ENCODE measurements at regions not wholly inside any gene's neighbourhood (a gene's known extent, or its start where the extent isn't known, plus 50 kb on each side); places are given as distances from the start of the nearest gene placed in this dataset.
A peak's percentile ranks its signal among the peaks of the same experiment; 100 is the strongest.

DNA sequence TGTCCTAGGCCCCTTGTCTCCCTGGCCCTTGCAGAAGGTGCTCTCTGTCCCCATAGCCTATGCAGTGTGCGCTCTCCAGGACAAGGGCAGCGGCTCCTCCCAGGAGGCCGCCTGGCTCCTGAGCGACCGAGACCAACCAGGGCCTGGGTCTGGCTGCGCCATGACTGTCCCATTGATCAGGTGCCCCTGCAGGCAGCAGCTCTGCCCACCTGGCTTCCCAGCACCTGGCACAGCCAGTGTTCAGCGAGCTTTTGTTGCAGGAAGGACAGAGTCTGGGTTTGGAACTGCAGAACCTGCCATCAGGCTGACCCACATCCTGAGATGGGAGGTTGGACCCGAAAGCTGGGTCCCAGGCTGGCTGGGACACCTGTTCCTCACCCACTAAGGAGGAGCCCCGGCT lies 1001.1 kb downstream of the BRD1 start:
- TF ChIP-seq, protein P1, sequence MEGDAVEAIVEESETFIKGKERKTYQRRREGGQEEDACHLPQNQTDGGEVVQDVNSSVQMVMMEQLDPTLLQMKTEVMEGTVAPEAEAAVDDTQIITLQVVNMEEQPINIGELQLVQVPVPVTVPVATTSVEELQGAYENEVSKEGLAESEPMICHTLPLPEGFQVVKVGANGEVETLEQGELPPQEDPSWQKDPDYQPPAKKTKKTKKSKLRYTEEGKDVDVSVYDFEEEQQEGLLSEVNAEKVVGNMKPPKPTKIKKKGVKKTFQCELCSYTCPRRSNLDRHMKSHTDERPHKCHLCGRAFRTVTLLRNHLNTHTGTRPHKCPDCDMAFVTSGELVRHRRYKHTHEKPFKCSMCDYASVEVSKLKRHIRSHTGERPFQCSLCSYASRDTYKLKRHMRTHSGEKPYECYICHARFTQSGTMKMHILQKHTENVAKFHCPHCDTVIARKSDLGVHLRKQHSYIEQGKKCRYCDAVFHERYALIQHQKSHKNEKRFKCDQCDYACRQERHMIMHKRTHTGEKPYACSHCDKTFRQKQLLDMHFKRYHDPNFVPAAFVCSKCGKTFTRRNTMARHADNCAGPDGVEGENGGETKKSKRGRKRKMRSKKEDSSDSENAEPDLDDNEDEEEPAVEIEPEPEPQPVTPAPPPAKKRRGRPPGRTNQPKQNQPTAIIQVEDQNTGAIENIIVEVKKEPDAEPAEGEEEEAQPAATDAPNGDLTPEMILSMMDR (conservative IDR thresholded peaks at IDR 0.05) = no peak
- peaks cover 18% of the 10 kb centered on the region for H3K4me1 Mint-ChIP-seq
- H3K4me3 Mint-ChIP-seq = no peak overlapping the region
- no peak for DNase-seq (ENCODE audit: low read depth, low spot score)
- peaks cover 3% of the 10 kb centered on the region for H3K36me3 Mint-ChIP-seq (ENCODE audit: low read depth)
- H3K27ac Mint-ChIP-seq (ENCODE audit: unreplicated experiment) = no peak overlapping the region
- H3K27me3 Mint-ChIP-seq (ENCODE audit: low read depth) = no peaks in the 10 kb centered on the region
- H3K9me3 Mint-ChIP-seq = peaks cover 10% of the 10 kb centered on the region

DNA sequence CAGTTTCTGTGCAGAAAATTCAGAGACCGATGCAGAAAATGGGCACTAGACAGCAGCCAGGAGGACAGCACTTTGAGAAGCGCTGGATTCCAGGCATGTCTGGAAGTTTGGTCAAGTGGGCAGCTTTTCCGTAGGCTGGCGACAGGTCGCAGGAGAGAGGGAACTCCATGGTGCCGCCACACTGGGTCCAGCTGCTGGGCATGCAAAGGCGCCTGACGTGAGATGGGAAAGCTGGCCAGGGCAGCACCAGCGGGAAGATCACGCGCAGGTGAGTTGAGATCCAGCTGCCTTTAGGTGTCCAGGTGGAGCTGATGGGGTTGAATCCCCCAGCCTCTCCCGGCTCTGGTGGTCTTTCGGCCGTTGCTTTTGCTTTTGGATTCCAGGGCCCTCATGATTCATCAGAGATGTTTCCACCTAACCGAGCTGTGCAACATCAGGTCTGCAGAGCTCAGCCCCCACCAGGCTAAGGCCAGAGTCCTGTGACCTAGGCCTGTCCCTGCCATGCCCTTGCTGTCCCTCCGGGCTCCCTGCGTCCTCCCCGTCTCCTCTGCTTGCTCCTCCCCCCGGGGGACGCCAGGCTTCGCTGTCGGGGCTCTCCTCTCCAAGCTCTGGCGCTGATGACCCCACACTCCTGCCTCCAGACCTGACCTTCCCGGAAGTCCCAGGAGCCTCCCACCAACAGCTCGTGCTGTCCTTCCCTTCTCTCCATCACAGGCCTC lies 1001.7 kb downstream of the BRD1 start:
- Mint-ChIP-seq H3K27me3 (ENCODE audit: low read depth) (no peaks in the 10 kb centered on the region), H3K36me3 (ENCODE audit: low read depth) (no peaks in the 10 kb centered on the region), H3K4me1 (peaks cover 18% of the 10 kb centered on the region), H3K9me3 (peaks cover 5% of the 10 kb centered on the region), H3K27ac (ENCODE audit: unreplicated experiment) (no peak overlapping the region), H3K4me3 (no peak overlapping the region)
- no peak for DNase-seq (ENCODE audit: low read depth, low spot score)
- TF ChIP-seq, protein P1 (conservative IDR thresholded peaks at IDR 0.05) = no peak

DNA sequence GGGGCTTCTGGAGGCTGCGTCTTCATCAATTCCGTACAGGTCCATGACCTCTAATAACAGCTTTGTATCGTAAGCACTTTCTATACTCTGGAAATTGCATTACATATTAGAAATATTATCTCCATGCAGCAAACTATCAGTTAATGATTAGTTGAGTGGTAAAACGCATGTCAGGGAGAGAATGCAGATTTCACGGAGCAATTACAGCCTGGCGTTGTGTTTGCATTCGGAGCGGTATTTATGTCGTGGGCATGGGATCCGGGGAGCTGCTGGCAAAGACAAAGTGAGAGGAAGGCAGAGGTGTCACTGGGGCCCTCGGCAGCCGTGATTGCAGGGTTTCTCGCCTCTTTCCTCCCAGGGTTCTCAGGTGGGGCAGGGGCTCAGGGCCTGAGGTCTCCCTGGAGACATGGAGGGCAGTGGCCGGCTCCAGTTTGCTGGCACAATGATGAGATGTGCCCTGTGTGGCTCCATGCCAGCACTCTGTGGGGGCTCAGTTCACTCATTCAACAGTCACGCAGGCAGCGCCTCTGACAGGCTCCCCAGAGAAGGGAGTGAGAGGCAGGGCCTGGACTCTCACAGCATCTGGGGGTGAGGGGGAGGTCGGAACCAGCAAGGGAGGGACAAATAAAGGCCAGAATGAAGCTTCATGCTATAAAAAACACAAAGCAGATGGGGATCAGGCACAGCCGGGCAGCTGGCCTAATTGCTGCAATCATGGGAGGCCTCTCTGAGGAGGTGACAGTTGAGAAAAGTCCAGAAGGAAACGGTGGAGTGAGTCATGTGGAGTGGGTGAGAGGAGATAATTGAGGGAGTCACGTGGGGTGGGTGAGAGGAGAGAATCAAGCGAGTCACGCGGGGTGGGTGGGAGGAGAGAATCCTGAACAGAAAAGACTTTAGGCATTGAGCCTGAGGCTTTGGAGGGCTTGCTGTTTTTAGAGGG lies 1002.7 kb downstream of the BRD1 start:
- peak overlapping the region; percentile 71 for H3K27ac Mint-ChIP-seq (ENCODE audit: unreplicated experiment)
- TF ChIP-seq, protein P1 (conservative IDR thresholded peaks at IDR 0.05) = no peak
- H3K9me3 Mint-ChIP-seq = peaks cover 3% of the 10 kb centered on the region
- H3K4me3 Mint-ChIP-seq = no peak overlapping the region
- DNase-seq (ENCODE audit: low read depth, low spot score) = no peak
- H3K27me3 Mint-ChIP-seq (ENCODE audit: low read depth) = no peaks in the 10 kb centered on the region
- no peaks in the 10 kb centered on the region for H3K36me3 Mint-ChIP-seq (ENCODE audit: low read depth)
- peaks cover 18% of the 10 kb centered on the region for H3K4me1 Mint-ChIP-seq

DNA sequence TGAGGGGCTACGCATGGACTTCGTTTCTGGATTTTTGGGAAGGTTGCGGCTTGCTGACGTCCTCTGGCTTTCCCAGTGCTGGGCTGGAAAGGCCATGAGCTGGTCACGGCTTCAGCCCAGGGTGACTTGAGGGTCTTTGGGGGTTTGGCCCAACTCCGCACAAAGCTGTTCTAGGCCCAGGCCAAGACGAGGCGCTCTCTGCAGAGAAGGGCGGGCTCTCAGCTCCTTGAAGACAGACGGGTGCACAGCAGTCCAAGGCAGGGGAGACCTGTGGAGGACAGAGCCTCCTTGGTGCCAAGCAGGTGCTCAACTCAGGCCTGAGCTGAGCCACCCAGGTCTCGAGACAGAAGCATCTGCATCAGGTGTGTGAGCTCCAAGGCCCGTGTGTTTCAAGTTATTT lies 1003.7 kb downstream of the BRD1 start:
- H3K4me1 Mint-ChIP-seq = peaks cover 18% of the 10 kb centered on the region
- no peaks in the 10 kb centered on the region for H3K9me3 Mint-ChIP-seq
- no peak overlapping the region for H3K27ac Mint-ChIP-seq (ENCODE audit: unreplicated experiment)
- H3K36me3 Mint-ChIP-seq (ENCODE audit: low read depth) = no peaks in the 10 kb centered on the region
- no peaks in the 10 kb centered on the region for H3K27me3 Mint-ChIP-seq (ENCODE audit: low read depth)
- H3K4me3 Mint-ChIP-seq = no peak overlapping the region
- TF ChIP-seq, protein P1 (conservative IDR thresholded peaks at IDR 0.05) = no peak
- DNase-seq (ENCODE audit: low read depth, low spot score) = no peak

DNA sequence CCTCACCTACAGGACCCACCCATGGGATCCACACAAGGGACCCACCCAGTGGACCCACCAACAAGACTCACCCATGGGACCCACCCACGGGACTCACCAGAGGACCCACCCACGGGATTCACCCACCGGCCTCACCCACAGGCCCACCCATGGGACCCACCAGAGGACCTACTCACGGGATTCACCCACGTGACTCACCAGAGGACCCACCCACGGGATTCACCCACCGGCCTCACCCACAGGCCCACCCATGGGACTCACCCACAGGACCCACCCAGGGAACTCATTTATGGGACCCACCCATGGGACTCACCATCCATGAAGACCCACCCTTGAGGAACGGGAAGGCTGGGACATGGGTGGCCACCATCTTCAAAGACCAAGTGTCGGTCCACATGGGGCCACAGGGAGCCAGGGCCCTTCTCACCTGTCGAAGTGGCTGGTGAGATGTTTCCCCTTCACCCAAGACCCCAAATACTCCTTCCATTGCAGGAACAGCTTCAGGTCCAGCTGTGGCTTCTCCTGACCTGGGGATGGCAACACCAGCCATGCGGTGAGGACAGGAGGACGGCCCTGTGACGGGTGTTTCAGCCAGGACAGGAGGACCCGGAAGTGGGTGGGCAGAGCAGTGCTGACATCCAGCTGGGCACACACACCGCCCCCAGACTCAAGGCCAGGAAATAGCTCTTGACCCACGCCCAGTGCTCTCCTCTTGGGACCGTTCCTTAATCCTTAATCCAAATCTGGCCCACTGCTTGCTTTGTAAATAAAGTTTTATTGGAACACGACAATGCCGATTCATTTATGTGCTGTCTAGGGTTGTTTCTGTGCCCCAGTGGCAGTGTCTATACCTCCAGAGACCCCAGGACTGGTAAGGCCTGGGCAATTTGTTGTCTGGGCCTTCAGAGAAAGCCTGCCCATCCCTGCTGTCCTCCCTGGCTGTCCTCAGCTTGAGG lies 1005.1 kb downstream of the BRD1 start:
- no peaks in the 10 kb centered on the region for H3K9me3 Mint-ChIP-seq
- TF ChIP-seq, protein P1 (conservative IDR thresholded peaks at IDR 0.05) = no peak
- H3K4me1 Mint-ChIP-seq = peaks cover 16% of the 10 kb centered on the region
- H3K27ac Mint-ChIP-seq (ENCODE audit: unreplicated experiment) = no peak overlapping the region
- no peak overlapping the region for H3K4me3 Mint-ChIP-seq
- no peaks in the 10 kb centered on the region for H3K36me3 Mint-ChIP-seq (ENCODE audit: low read depth)
- no peak for DNase-seq (ENCODE audit: low read depth, low spot score)
- no peaks in the 10 kb centered on the region for H3K27me3 Mint-ChIP-seq (ENCODE audit: low read depth)

Data from neural crest cell (in vitro differentiated cells).